ENCODE measurements at regions not wholly inside any gene's neighbourhood (a gene's known extent, or its start where the extent isn't known, plus 50 kb on each side); places are given as distances from the start of the nearest gene placed in this dataset.
A peak's percentile ranks its signal among the peaks of the same experiment; 100 is the strongest.

DNA sequence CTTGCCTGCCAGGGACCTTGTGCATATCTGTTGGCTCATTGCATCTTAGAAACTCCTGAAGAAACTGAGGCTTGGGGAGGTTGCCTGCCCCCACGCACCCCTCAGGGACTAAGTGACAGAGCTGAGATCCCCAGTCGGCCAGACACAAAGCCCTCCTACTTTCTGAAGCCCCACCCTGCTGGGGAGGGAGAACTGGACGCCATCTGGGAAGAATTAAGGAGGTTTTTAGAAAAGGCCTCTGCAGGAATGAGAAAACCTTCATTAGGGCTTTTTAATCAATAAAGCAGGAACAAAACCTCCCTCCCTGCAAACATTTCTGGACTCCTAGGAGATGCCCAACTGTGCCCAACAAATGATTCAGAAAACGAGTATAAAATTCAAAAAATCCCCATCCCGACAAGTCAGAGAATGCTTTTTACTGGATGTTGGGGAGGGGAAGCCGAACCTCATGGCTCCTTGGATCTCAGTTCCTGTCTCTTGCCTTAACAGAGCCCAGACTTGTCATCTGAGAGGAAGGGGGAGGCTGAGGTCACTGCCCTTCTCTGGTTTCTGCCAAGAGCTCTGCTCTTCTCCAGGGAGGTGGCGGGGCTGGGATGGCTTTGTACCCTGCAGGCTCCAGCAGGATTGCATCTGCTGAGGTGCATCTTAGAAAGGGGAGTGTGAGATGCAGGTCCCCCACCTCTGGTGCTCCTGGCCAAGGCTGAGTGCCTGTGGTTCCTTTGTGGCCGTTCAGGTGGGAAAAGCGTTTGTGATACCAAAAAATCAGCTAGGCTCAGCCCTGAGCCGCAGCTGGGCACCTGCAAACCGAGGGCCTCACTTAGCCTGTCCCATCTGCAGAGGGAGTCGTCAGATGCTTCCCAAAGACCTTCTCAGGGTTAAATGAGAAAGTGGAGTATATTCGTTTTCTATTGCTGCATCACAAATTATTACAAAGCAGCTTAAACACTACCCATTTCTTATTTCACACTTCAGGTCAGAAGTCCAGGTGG, 142.4 kb downstream of the ZFP36L2 start:
- FAIRE-seq (no peak), DNase-seq (no peak), ATAC-seq (peak in 2 of 4 donors; percentile 5 to 51)
- WGBS, 2 donors = 75 to 80% methylated on average over 13 of the region's 13 CpGs
- Histone ChIP-seq H3K27ac (peak overlapping the region in 2 of 4 donors; percentile 26 to 27), H3K4me1 (peaks cover 0 to 7% (median 0%) of the 10 kb centered on the region in 3 donors), H3K36me3 (no peaks in the 10 kb centered on the region), H3K4me3 (no peak overlapping the region), H3K27me3 (no peaks in the 10 kb centered on the region), H3K9me3 (no peaks in the 10 kb centered on the region)
- intact Hi-C loops (cut with DNase I) = no loop called here
- TF ChIP-seq, protein P1, sequence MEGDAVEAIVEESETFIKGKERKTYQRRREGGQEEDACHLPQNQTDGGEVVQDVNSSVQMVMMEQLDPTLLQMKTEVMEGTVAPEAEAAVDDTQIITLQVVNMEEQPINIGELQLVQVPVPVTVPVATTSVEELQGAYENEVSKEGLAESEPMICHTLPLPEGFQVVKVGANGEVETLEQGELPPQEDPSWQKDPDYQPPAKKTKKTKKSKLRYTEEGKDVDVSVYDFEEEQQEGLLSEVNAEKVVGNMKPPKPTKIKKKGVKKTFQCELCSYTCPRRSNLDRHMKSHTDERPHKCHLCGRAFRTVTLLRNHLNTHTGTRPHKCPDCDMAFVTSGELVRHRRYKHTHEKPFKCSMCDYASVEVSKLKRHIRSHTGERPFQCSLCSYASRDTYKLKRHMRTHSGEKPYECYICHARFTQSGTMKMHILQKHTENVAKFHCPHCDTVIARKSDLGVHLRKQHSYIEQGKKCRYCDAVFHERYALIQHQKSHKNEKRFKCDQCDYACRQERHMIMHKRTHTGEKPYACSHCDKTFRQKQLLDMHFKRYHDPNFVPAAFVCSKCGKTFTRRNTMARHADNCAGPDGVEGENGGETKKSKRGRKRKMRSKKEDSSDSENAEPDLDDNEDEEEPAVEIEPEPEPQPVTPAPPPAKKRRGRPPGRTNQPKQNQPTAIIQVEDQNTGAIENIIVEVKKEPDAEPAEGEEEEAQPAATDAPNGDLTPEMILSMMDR (IDR thresholded peaks at IDR 0.05) = no peak

DNA sequence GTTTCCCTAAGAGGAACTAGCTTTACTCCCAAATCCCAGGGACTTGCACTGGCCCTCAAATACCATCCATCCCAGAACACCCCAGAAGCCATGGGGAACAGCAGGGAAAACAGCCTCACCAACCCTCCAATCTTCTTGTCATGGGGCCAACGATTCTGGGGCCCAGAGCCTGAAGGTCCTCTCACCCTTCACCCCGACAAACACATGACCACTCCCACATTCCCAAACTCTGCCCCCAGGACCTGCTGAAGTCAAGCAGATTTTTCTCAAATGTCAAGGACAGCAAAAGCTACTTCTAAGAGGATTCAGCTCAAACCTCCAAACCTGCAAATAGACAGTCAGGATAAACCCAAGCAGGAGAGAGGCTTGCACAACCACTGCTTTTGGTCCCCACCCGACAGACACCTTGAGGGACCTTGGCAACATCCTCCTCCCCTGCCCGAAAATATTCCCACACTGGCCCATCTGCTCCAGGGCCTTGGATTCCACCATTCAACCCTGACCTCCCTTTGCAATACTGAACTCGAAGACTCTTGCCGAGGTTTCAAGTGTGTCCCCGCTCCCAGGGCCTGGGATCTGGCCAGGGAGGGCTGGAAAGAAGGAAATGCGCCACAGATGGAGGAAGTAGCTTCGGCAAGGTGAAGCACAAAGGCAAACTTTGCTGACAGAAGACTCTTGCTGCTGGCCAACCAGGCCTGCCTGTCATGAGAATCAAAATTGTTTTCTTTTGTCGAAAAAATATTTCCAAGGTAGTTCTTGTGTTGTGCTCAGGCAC, 143.3 kb downstream of the ZFP36L2 start:
- Histone ChIP-seq H3K27ac (peak overlapping the region in 2 of 4 donors; percentile 26 to 27), H3K36me3 (no peaks in the 10 kb centered on the region), H3K27me3 (no peaks in the 10 kb centered on the region), H3K4me1 (peaks cover 0 to 7% (median 0%) of the 10 kb centered on the region in 3 donors), H3K9me3 (no peaks in the 10 kb centered on the region), H3K4me3 (no peak overlapping the region)
- DNase-seq = no peak
- TF ChIP-seq, protein P1 (IDR thresholded peaks at IDR 0.05) = no peak
- intact Hi-C loops (cut with DNase I) = no loop called here
- WGBS, 2 donors = 66 to 67% methylated on average over 10 of the region's 10 CpGs
- peak in 3 of 4 donors; percentile 6 to 11 (median 7) for ATAC-seq
- no peak for FAIRE-seq

DNA sequence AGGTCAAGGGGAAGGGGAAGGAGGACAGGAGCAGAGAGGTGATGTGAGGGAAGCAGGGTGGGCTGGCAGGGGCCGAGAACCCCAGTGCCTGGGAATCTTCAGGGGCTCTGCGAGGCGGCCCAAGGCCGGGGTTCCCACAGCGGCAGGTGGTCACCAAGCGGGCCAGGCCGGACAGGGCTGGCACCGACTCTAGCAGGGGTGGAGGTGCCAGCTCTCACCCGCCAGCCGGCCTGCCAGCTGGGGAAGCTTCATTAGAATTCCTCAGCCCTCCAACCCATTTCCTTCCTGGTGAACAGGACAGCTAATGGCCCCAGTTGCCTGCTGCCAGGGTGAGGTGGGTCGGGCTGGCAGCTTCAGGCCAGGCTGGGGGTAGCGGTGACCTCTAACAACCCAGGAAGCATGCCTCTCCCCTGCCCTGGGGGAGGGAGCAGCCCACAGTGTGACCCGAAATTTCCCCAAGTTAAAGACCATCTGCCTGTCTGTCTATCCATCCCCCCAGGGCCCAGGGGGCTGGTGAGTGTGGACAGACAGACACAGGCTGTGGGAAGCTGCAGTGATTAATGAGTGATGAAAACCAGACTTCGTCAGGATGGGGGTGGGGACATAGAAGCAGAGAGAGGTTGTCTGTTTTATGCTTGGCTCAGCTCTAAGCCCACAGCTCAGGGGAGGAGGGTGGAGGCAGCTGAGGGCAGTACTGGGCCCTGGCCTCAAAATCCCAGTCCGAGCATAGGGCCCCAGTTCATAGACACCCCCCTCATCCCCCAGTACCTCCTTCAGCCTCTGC, 144.1 kb downstream of the ZFP36L2 start:
- Histone ChIP-seq H3K4me3 (no peak overlapping the region), H3K27me3 (no peaks in the 10 kb centered on the region), H3K4me1 (peaks cover 0 to 7% (median 0%) of the 10 kb centered on the region in 3 donors), H3K9me3 (no peaks in the 10 kb centered on the region), H3K27ac (peak overlapping the region in 2 of 4 donors; percentile 22 to 30), H3K36me3 (no peaks in the 10 kb centered on the region)
- ATAC-seq (peak in 3 of 4 donors; percentile 25 to 49 (median 30)), FAIRE-seq (no peak), DNase-seq (no peak)
- TF ChIP-seq, protein P1 (IDR thresholded peaks at IDR 0.05) = no peak
- intact Hi-C loops (cut with DNase I) = no loop called here
- 71 to 88% methylated on average over 15 of the region's 15 CpGs for WGBS, 2 donors

DNA sequence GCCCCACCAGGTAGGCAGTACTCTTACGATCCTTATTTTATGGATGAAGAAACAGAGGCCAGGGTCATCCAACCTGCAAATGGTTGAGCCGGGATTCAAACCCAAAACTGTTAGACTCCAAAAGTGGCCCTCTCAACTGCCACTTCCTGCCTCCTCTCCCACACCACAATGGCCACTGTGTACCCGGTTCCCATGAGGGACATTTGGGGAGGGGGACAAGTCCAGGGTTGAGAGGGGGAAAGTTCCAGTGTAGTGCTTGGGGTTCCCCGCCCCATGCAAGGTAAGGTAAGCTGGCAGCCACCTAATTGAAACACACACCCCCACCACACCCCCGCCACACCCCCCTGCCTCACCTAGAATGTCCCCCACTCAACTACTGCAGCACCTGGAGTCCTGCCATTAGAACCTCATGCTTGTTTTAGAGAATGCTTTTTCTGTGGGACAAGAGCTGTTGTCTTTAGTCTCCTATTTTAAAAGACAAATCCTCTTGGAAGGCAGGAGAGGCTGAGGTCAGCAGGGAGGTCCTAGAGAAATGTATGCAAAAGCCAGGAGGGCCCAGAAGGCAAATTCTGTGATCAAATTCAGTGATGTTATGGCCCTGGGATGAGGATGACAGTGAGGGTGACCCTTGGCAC, 145.2 kb downstream of the ZFP36L2 start:
- no peaks in the 10 kb centered on the region for H3K9me3 ChIP-seq
- 91 to 97% methylated on average over 5 of the region's 5 CpGs for WGBS, 2 donors
- TF ChIP-seq, protein P1 (IDR thresholded peaks at IDR 0.05) = no peak
- FAIRE-seq (no peak), ATAC-seq (no peak), DNase-seq (no peak)
- H3K27me3 ChIP-seq = no peaks in the 10 kb centered on the region
- no peak overlapping the region for H3K4me3 ChIP-seq
- H3K27ac ChIP-seq = no peak overlapping the region
- no peaks in the 10 kb centered on the region for H3K36me3 ChIP-seq
- intact Hi-C loops (cut with DNase I) = no loop called here
- peaks cover 0 to 7% (median 0%) of the 10 kb centered on the region in 3 donors for H3K4me1 ChIP-seq

All from pancreas (tissue), 10 donors.